H1 (cell line): ENCODE measurements at regions not wholly inside any gene's neighbourhood (a gene's known extent, or its start where the extent isn't known, plus 50 kb on each side); places are given as distances from the start of the nearest gene placed in this dataset.

ENCODE experiments used
- CTCF ChIA-PET: fragments of 300-600 bp; sonication (Branson Sonifier 250); formaldehyde crosslinking; loops from one replicate; lab custom pipeline; 2021; ENCODE audit not compliant: partially characterized antibody; lab: Charles Lee
- POLR2A ChIA-PET: fragments of 300-600 bp; sonication (Branson Sonifier 250); formaldehyde crosslinking; loops from one replicate; lab custom pipeline; 2021; ENCODE audit warnings: inconsistent platforms; ENCODE audit not compliant: partially characterized antibody; lab: Charles Lee
- DNase-seq, 2 experiments: peaks; one replicate each; pipeline versions ENCODE4 v3.0.0 to v3.0.0-alpha.2; 2010 to 2022; ENCODE audit warnings: low spot score in 2 of 2, low read depth in 1 of 2, mixed read lengths in 1 of 2
- FAIRE-seq: peaks from 2 replicates; lab custom pipeline; 2011; peaks lifted over from hg19 to GRCh38; lab: Jason Lieb, UNC
- H2AFZ ChIP-seq: 2 replicates; pipeline ENCODE4 v1.8.1; 2012; ENCODE audit warnings: low read length, inconsistent platforms
- H2AK5ac ChIP-seq: 2 replicates; pipeline ENCODE4 v1.6.1; 2013; ENCODE audit warnings: low read depth, low read length
- H2BK120ac ChIP-seq: replicated peaks from 2 replicates; pipeline ENCODE3; 2013; ENCODE audit warnings: low read depth, low read length, inconsistent platforms
- H2BK12ac ChIP-seq: 2 replicates; pipeline ENCODE4 v1.6.1; 2013; ENCODE audit warnings: low read depth, low read length
- H2BK15ac ChIP-seq: 2 replicates; pipeline ENCODE4 v1.6.1; 2013; ENCODE audit warnings: low read length
- H2BK20ac ChIP-seq: 2 replicates; pipeline ENCODE4 v1.6.1; 2013; ENCODE audit warnings: low read length
- H2BK5ac ChIP-seq: 2 replicates; pipeline ENCODE4 v1.6.1; 2013; ENCODE audit warnings: low read depth, low read length
- H3K14ac ChIP-seq: 2 replicates; pipeline ENCODE4 v1.6.1; 2013; ENCODE audit warnings: inconsistent platforms; ENCODE audit not compliant: insufficient read length
- H3K18ac ChIP-seq: 2 replicates; pipeline ENCODE4 v1.6.1; 2013; ENCODE audit warnings: low read length; ENCODE audit errors: extremely low read depth
- H3K23ac ChIP-seq: 2 replicates; pipeline ENCODE4 v1.6.1; 2013; ENCODE audit warnings: inconsistent platforms; ENCODE audit not compliant: insufficient read length
- H3K23me2 ChIP-seq: 2 replicates; pipeline ENCODE4 v1.6.1; 2013; ENCODE audit warnings: low read depth, low read length
- H3K27ac ChIP-seq: 2 replicates; pipeline ENCODE4 v1.6.1; 2011; ENCODE audit warnings: low read depth, low read length, inconsistent platforms
- H3K27me3 ChIP-seq, 4 experiments: replicated peaks in 1 of 4; 1 replicate in 1 of 4; 2 replicates in 3 of 4; pipeline versions ENCODE4 v1.6.1 to v1.8.1; 2011 to 2013; ENCODE audit warnings: low read length in 3 of 4, mild to moderate bottlenecking in 3 of 4, inconsistent platforms in 2 of 4, mixed read lengths in 2 of 4, moderate library complexity in 1 of 4; ENCODE audit not compliant: control insufficient read depth in 3 of 4, insufficient read depth in 3 of 4; ENCODE audit errors: extremely low read depth in 1 of 4
- H3K36me3 ChIP-seq, 4 experiments: 2 replicates each; pipeline versions ENCODE4 v1.6.1 to v1.8.1; 2011 to 2013; ENCODE audit warnings: mild to moderate bottlenecking in 4 of 4, low read length in 3 of 4, moderate library complexity in 2 of 4, control low read depth in 1 of 4, inconsistent platforms in 1 of 4; ENCODE audit not compliant: insufficient read depth in 4 of 4, control insufficient read depth in 2 of 4
- H3K4ac ChIP-seq: replicated peaks from 2 replicates; pipeline ENCODE3; 2013; ENCODE audit warnings: low read length, low read depth, mixed read lengths, inconsistent platforms; ENCODE audit not compliant: insufficient read length
- H3K4me1 ChIP-seq, 4 experiments: replicated peaks in 1 of 4; 1 replicate in 1 of 4; 2 replicates in 3 of 4; pipeline versions ENCODE4 v1.6.1 to v1.8.1; 2011 to 2013; ENCODE audit warnings: low read length in 3 of 4, inconsistent platforms in 2 of 4, mixed read lengths in 1 of 4; ENCODE audit not compliant: insufficient read depth in 4 of 4, control insufficient read depth in 3 of 4
- H3K4me2 ChIP-seq, 2 experiments: 2 replicates each; pipeline versions ENCODE4 v1.6.1 to v1.8.1; 2011 to 2013; ENCODE audit warnings: low read depth in 2 of 2, low read length in 2 of 2, control low read depth in 1 of 2, inconsistent platforms in 1 of 2, mild to moderate bottlenecking in 1 of 2; ENCODE audit not compliant: insufficient read depth in 1 of 2
- H3K4me3 ChIP-seq, 4 experiments: fragments of 200-600, 300-600 bp in 1 of 4; sonication (generic), shearing (Covaris generic), sonication (Bioruptor Twin) in 1 of 4; 2 replicates each; pipeline versions ENCODE4 v1.5.1 to v1.8.1; 2011 to 2016; ENCODE audit warnings: low read length in 4 of 4, low read depth in 3 of 4, control low read depth in 2 of 4, inconsistent platforms in 2 of 4, mild to moderate bottlenecking in 2 of 4, mixed read lengths in 1 of 4, moderate library complexity in 1 of 4; ENCODE audit not compliant: insufficient read depth in 2 of 4; ENCODE audit errors: extremely low read depth in 1 of 4
- H3K56ac ChIP-seq: replicated peaks from 2 replicates; pipeline ENCODE3; 2013; ENCODE audit warnings: low read depth, mild to moderate bottlenecking, mixed read lengths, low read length, inconsistent platforms; ENCODE audit not compliant: insufficient read length
- H3K79me1 ChIP-seq: 2 replicates; pipeline ENCODE4 v1.6.1; 2013; ENCODE audit warnings: low read depth, low read length, control low read depth
- H3K79me2 ChIP-seq, 2 experiments: 2 replicates each; pipeline versions ENCODE4 v1.6.1 to v1.8.1; 2012 to 2013; ENCODE audit warnings: low read length in 2 of 2, mild to moderate bottlenecking in 2 of 2, inconsistent platforms in 1 of 2; ENCODE audit not compliant: insufficient read depth in 2 of 2, control insufficient read depth in 1 of 2
- H3K9ac ChIP-seq, 4 experiments: replicated peaks in 1 of 4; 1 replicate in 1 of 4; 2 replicates in 3 of 4; pipeline versions ENCODE4 v1.6.1 to v1.8.1; 2011 to 2013; ENCODE audit warnings: low read depth in 3 of 4, low read length in 3 of 4, control low read depth in 2 of 4, mild to moderate bottlenecking in 2 of 4, moderate library complexity in 2 of 4, inconsistent platforms in 1 of 4; ENCODE audit errors: extremely low read depth in 1 of 4
- H3K9me3 ChIP-seq, 2 experiments: 2 replicates each; pipeline versions ENCODE4 v1.6.1 to v1.8.1; 2012 to 2013; ENCODE audit warnings: mild to moderate bottlenecking in 2 of 2, moderate library complexity in 2 of 2, control low read depth in 1 of 2, inconsistent platforms in 1 of 2, low read depth in 1 of 2, low read length in 1 of 2, mixed read lengths in 1 of 2; ENCODE audit not compliant: insufficient read depth in 2 of 2
- H4K20me1 ChIP-seq, 2 experiments: replicated peaks in 1 of 2; 2 replicates each; pipeline versions ENCODE3 to v1.8.1; 2011 to 2013; ENCODE audit warnings: inconsistent platforms in 2 of 2, low read length in 2 of 2, mild to moderate bottlenecking in 1 of 2; ENCODE audit not compliant: insufficient read depth in 2 of 2, control insufficient read depth in 1 of 2
- H4K5ac ChIP-seq: 2 replicates; pipeline ENCODE4 v1.6.1; 2013; ENCODE audit warnings: low read length, low read depth, mixed read lengths, inconsistent platforms; ENCODE audit not compliant: insufficient read length
- H4K8ac ChIP-seq: 2 replicates; pipeline ENCODE4 v1.8.0; 2013; ENCODE audit warnings: mild to moderate bottlenecking, moderate library complexity, low read length, inconsistent platforms; ENCODE audit not compliant: insufficient read depth; ENCODE audit errors: extremely low read depth
- H4K91ac ChIP-seq: replicated peaks from 2 replicates; pipeline ENCODE3; 2013; ENCODE audit warnings: low read length, mixed read lengths, inconsistent platforms; ENCODE audit not compliant: insufficient read length
- ATF3 ChIP-seq: IDR thresholded peaks from 2 replicates; pipeline ENCODE4 v1.6.1; 2011; ENCODE audit warnings: low read depth, mild to moderate bottlenecking, low read length; ENCODE audit not compliant: insufficient read depth
- BACH1 ChIP-seq: IDR thresholded peaks from 2 replicates; pipeline ENCODE4 v1.6.1; 2012; ENCODE audit warnings: low read length, improper control_type of control experiment
- EGR1 ChIP-seq: IDR thresholded peaks from 2 replicates; pipeline ENCODE4 v1.6.1; 2011; ENCODE audit warnings: low read depth, low read length, borderline replicate concordance
- EP300 ChIP-seq, 2 experiments: IDR thresholded peaks; 1 replicate in 1 of 2; 2 replicates in 1 of 2; pipeline ENCODE4 v1.6.1; 2011 to 2012; ENCODE audit warnings: low read depth in 2 of 2, low read length in 2 of 2, mild to moderate bottlenecking in 2 of 2, borderline replicate concordance in 1 of 2, inconsistent platforms in 1 of 2, moderate library complexity in 1 of 2
- FOSL1 ChIP-seq: IDR thresholded peaks from 2 replicates; pipeline ENCODE4 v1.6.1; 2011; ENCODE audit warnings: mild to moderate bottlenecking, low read depth, low read length, moderate library complexity; ENCODE audit not compliant: insufficient read depth
- HDAC2 ChIP-seq, 2 experiments: fragments of 300-600 bp in 1 of 2; sonication (generic) in 1 of 2; IDR thresholded peaks; 2 replicates each; pipeline ENCODE4 v1.6.1; 2011 to 2012; ENCODE audit warnings: low read depth in 2 of 2, low read length in 2 of 2, mild to moderate bottlenecking in 2 of 2, moderate library complexity in 2 of 2, borderline replicate concordance in 1 of 2, inconsistent platforms in 1 of 2
- KDM1A ChIP-seq: fragments of 200-600, 300-600 bp; sonication (generic); IDR thresholded peaks from 2 replicates; pipeline ENCODE4 v1.7.1; 2016; ENCODE audit warnings: mild to moderate bottlenecking, low read length, borderline replicate concordance
- NRF1 ChIP-seq: IDR thresholded peaks from 2 replicates; pipeline ENCODE4 v1.6.1; 2011; ENCODE audit warnings: mild to moderate bottlenecking, low read depth, low read length, improper control_type of control experiment
- POLR2AphosphoS5 ChIP-seq: IDR thresholded peaks from 2 replicates; pipeline ENCODE4 v1.6.1; 2011; ENCODE audit warnings: low read depth, low read length
- POU5F1 ChIP-seq: IDR thresholded peaks from 2 replicates; pipeline ENCODE4 v1.6.1; 2011; ENCODE audit warnings: low read depth, mild to moderate bottlenecking, low read length, moderate library complexity
- RAD21 ChIP-seq, 2 experiments: IDR thresholded peaks in 1 of 2; conservative IDR thresholded peaks in 1 of 2; 2 replicates each; pipeline ENCODE4 v1.6.1; 2011; ENCODE audit warnings: low read depth in 2 of 2, low read length in 2 of 2, improper control_type of control experiment in 1 of 2, inconsistent platforms in 1 of 2, mild to moderate bottlenecking in 1 of 2, moderate library complexity in 1 of 2
- SUZ12 ChIP-seq: fragments of 200-600 bp; sonication (generic); IDR thresholded peaks from 2 replicates; pipeline ENCODE4 v1.6.1; 2012; ENCODE audit warnings: mild to moderate bottlenecking, inconsistent platforms, low read length, moderate library complexity, mixed read lengths
- ZNF274 ChIP-seq: IDR thresholded peaks from 2 replicates; pipeline ENCODE4 v1.7.0; 2012; ENCODE audit warnings: low read length, borderline replicate concordance; ENCODE audit errors: extremely low read depth
- WGBS, 2 experiments: shearing (Covaris generic) in 1 of 2; methylation state at CpG; one replicate each; pipeline versions ENCODE4 v1.1.6 to v1.1.7; 2013 to 2015; ENCODE audit warnings: low lambda C conversion rate in 2 of 2, mixed read lengths in 2 of 2, inconsistent platforms in 1 of 2, low coverage in 1 of 2, missing lambda C conversion rate in 1 of 2; ENCODE audit not compliant: insufficient replicate concordance in 2 of 2, insufficient coverage in 1 of 2, insufficient read length in 1 of 2; ENCODE audit errors: extremely low coverage in 1 of 2, missing lambda C conversion rate in 1 of 2; 5-methylcytosine and 5-hydroxymethylcytosine counted together

GRCh38 chr5:135097390-135097789, 63.4 kb upstream of the PITX1 start:
- H3K23me2 ChIP-seq = no peaks in the 10 kb centered on the region
- TF ChIP-seq EGR1 (no peak), RAD21 (IDR thresholded peaks at IDR 0.05 in 1 of 2, conservative IDR thresholded peaks at IDR 0.05 in 1 of 2; ENCODE audit: low read depth in 2 of 2, low read length in 2 of 2) (no peak), SUZ12 (no peak), ATF3 (no peak), ZNF274 (no peak), BACH1 (no peak), POU5F1 (no peak), EP300 (IDR thresholded peaks at IDR 0.05; ENCODE audit: borderline replicate concordance in 1 of 2, low read depth in 2 of 2, low read length in 2 of 2) (no peak), FOSL1 (no peak), POLR2AphosphoS5 (no peak), NRF1 (no peak), KDM1A (no peak), HDAC2 (IDR thresholded peaks at IDR 0.05; ENCODE audit: borderline replicate concordance in 1 of 2, low read depth in 2 of 2, low read length in 2 of 2) (no peak)

More at GRCh38 chr5:135097390-135097789, 63.4 kb upstream of the PITX1 start:
- Histone ChIP-seq H3K79me2 (no peaks in the 10 kb centered on the region), H3K79me1 (no peaks in the 10 kb centered on the region), H3K18ac (no peak overlapping the region), H3K27me3 (no peaks in the 10 kb centered on the region; a peak in 1 of 7 replicates), H3K9me3 (no peaks in the 10 kb centered on the region), H4K8ac (no peak overlapping the region), H3K56ac (no peak overlapping the region), H2BK120ac (no peak overlapping the region), H3K23ac (no peak overlapping the region), H2BK12ac (no peak overlapping the region), H2AK5ac (no peak overlapping the region), H3K27ac (no peak overlapping the region), H3K4me2 (no peak overlapping the region), H4K20me1 (peaks cover 0 to 1% of the 10 kb centered on the region in 2 experiments), H2BK15ac (no peak overlapping the region), H2AFZ (no peak overlapping the region), H3K36me3 (no peaks in the 10 kb centered on the region), H3K4me1 (no peaks in the 10 kb centered on the region; a peak in 1 of 7 replicates), H3K4ac (no peak overlapping the region), H2BK20ac (no peak overlapping the region), H3K9ac (no peak overlapping the region), H3K4me3 (no peak overlapping the region), H3K14ac (no peak overlapping the region), H2BK5ac (no peak overlapping the region), H4K91ac (no peak overlapping the region), H4K5ac (no peak overlapping the region)
- WGBS, 2 experiments = 89% methylated on average over 2 of the region's 2 CpGs; no CpG with 5 or more reads in 1 of the 2 experiments
- FAIRE-seq (no peak), DNase-seq (no peak)
- POLR2A ChIA-PET = no interaction called here
- CTCF ChIA-PET = no interaction called here
